Body of pancreas (tissue), 4 donors: ENCODE measurements at regions not wholly inside any gene's neighbourhood (a gene's known extent, or its start where the extent isn't known, plus 50 kb on each side); places are given as distances from the start of the nearest gene placed in this dataset.

Source experiments
- CTCF ChIP-seq, 7 experiments: fragments of 450-650 bp in 4 of 7; fragments of 200-600 bp in 3 of 7; sonication (generic) in 3 of 7; IDR thresholded peaks; one replicate each; pipeline ENCODE4 v1.5.1; 2016 to 2019; ENCODE audit warnings: antibody characterized with exemption in 7 of 7
- POLR2A ChIP-seq, 3 donors: fragments of 450-650 bp; IDR thresholded peaks; one replicate each; pipeline ENCODE4 v1.6.1; 2016; ENCODE audit warnings: antibody characterized with exemption in 3 of 3, mild to moderate bottlenecking in 2 of 3

GRCh38 chr18:53950545-53950944, 273.9 kb downstream of the MBD2 start:
- TF ChIP-seq CTCF (IDR thresholded peaks at IDR 0.05) (no peak), POLR2A (IDR thresholded peaks at IDR 0.05) (no peak)
